ENCODE measurements at regions not wholly inside any gene's neighbourhood (a gene's known extent, or its start where the extent isn't known, plus 50 kb on each side); places are given as distances from the start of the nearest gene placed in this dataset.

GRCh38 chr21:34221331-34222030 is 142.3 kb upstream of the KCNE2 start:
- no peak for TF ChIP-seq CTCF (optimal IDR thresholded peaks at IDR 0.05 in 1 of 3, IDR thresholded peaks at IDR 0.05 in 1 of 3, conservative IDR thresholded peaks at IDR 0.05 in 1 of 3; ENCODE audit: extremely low read depth in 1 of 3, insufficient read depth in 2 of 3, low read length in 3 of 3)
- TF ChIP-seq EZH2 (IDR thresholded peaks at IDR 0.05; ENCODE audit: low read length) = no peak

Measured in keratinocyte (primary cell).